Fibroblast of skin of right biceps (primary cell): ENCODE measurements at regions not wholly inside any gene's neighbourhood (a gene's known extent, or its start where the extent isn't known, plus 50 kb on each side); places are given as distances from the start of the nearest gene placed in this dataset.

Experiments
- DNase-seq: peaks from one replicate; pipeline ENCODE4 v3.0.0-alpha.2; 2013

DNA sequence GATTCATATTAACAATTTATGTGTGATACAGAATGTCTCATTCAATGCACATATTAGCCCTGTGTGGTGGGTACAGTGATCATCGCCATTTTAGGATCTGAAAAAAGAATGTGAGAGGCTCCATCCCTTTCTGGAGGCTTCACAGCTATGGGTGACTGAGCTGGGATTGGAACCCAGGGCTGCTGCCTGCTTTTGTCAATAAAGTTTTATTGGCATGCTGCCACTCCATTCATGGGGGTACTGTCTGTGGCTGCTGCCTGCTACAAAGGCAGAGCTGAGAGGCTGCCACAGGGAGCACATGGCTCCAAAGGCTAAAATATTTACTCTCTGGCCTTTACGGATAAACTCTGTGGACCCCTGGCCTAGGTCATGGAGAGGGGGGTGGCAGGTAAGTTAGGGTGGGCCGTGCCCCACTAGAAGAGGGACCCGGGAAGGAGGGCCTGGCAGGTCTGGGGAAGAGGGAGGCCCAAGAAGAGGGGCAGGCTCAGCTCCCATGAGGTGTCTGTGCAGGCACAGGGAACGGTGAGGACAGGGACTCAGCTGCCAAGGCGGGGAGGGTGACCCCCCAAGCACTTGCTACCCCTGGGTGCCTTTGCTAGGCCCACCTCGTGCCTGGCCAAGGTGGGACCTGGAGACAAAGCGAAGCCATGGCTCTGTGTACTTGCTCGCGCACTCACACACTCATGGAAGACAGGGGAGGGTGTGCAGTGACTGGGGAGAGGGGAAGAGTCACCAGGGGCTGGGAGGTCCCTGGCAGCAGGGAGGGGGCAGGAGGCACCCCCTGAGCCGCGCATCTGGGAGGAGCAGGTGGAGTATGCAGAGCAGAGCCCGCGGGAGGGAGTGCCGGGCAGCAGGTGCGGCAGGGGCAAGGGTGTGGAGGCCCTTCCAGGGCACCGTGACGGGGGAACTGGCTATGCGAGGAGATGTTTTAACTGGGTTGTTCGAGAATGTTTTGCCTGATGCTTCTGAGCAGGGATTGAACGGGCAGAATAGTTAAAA, 335.3 kb downstream of the CTTN start:
- no peak for DNase-seq

- no peak for DNase-seq
Observed at GRCh38 chr11:70734379-70734778, 336.1 kb downstream of the CTTN start.

- DNase-seq, result no peak
Observed at GRCh38 chr11:70734911-70735310, 336.6 kb downstream of the CTTN start.

GRCh38 chr11:70735976-70736375, 337.6 kb downstream of the CTTN start:
- DNase-seq, result no peak

- no peak for DNase-seq
Observed at GRCh38 chr11:70736461-70736860, 338.1 kb downstream of the CTTN start.

- DNase-seq, result no peak
Observed at GRCh38 chr11:70736937-70737640, 338.8 kb downstream of the CTTN start.

DNA sequence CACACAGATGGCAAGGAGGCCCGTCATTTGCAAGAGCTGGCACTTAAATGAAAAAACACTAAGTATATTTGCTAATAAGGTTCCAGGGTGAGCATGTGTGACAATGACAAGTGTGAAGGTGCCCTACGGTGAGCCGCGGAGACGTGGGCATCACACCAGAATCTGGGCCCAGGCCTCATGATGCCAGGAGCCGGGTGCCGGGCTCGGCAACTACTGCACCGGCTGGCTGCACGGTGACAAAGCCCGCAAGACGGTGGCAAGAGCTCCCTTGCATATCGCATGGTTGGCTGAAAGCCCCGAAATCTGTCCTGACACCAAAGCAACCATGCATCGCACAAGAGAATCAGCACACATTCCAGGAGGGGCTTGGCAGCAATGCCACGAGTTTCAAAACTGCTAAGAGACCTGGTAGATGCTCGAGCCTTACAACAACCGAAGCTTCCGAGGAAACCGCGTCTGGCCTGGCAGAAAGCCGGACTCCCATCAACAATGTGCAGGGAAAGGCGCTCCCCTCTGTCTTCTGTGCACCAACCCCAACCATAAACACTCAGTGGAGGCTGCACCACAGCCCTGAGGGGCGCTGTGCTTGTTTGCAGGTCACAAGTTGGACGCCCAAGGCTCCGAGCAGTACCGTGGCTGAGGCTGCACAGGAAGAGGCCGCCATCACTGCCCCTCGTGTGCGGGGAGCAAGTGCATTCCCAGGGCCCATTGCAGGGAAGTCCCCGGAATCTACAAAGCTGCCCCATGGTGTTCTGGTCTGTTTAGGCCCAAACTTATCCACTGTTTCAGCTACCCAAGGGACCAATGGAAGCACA, 339.7 kb downstream of the CTTN start:
- no peak for DNase-seq

GRCh38 chr11:70738661-70739060, 340.3 kb downstream of the CTTN start:
- no peak for DNase-seq

DNA sequence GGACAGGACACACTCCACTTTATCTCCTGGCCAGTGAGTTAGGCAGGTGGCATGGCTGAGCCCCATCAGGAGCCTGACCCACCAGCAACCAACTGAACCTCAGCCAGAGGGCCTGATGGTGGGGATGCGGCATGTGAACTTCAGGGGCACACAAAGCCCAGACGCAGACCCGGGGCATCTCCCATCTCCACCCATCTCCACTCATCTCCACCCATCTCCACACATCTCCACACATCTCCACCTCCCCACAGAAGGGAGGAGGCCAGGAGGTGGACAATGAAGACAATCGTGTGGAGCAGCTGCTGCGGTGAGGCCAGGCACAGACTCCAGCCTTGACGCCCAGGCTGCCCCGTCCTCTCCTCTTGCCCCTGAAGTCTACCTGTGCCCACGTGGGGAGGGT, 340.8 kb downstream of the CTTN start:
- DNase-seq, result no peak

- no peak for DNase-seq
Observed at GRCh38 chr11:70739811-70740487, 341.6 kb downstream of the CTTN start.

- DNase-seq, result no peak
Observed at GRCh38 chr11:70740488-70740851, 342.1 kb downstream of the CTTN start.

DNA sequence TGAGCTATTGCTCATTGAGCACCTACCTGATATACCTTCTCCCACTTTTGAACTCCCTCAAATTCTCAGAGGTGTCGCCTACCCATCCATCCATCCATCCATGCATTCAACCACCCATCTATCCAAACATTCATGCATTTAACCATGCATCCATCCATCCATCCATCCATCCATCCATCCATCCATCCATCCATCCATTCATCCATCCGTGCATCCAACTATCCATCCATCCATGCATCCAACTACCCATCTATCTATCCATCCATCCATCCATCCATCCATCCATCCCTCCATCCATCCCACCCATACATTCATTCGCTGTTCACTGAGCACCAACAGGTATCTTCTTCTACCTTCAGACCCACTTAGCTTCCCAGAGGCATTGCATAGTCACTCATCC, 342.8 kb downstream of the CTTN start:
- DNase-seq, result no peak

- no peak for DNase-seq
Observed at GRCh38 chr11:70742553-70743291, 344.4 kb downstream of the CTTN start.

DNA sequence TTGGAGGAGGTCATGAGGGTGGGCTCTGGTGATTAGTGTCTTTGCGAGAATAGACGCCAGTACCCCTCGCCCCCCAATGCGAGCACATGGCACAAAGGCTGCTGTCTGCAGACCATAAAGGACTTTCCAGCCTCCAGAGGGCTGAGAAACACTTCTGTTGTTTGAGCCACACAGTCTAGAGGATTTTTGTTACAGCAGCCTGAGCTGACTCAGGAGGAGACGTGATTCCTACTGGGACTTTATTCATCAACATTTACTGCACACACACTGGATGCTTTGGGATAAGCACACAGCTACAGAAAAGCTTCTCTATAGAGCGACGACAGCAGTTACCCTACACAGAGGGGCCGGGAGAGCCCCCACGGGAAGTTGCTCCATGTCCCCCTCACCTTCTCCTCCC, 345.0 kb downstream of the CTTN start:
- no peak for DNase-seq

- no peak for DNase-seq
Observed at GRCh38 chr11:70743941-70744351, 345.6 kb downstream of the CTTN start.

DNA sequence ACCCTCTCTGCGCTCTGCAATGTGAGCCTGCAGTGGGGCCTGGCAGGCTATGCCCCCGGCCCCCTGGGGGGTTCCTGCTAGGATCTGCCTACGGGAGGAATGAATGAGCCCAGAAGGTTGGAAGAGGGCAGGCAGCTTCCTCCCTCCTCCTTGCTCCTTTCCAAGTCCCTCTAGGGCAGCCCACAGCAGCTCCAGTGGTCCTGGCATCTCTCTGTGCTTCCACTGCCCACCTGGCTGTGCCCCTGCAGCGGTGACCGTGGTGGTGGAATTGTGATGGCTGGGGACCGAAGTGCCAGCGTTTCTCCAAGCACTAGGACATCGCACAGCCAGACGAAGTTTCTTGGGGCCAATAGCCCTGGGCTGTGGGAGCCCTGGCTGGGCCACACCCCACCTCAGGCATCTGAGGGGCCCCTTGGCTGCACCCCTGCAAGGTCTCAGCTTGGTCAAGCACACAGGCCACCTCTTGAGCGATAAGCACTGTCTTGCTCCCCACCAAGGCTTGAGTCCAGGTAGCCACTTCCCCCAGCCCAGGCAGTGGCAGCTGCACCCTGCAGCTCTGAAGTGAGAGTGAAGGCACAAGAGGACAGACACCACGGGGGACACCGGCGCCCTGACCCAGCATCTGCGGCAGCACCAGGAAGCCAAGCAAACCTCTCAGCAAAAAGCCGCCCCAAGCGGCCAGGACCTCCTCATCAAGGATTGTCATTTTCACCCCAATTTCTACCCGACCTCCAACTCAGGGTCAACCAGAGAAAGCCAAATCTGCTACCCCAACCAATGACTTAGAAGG, 346.3 kb downstream of the CTTN start:
- DNase-seq, result no peak

DNA sequence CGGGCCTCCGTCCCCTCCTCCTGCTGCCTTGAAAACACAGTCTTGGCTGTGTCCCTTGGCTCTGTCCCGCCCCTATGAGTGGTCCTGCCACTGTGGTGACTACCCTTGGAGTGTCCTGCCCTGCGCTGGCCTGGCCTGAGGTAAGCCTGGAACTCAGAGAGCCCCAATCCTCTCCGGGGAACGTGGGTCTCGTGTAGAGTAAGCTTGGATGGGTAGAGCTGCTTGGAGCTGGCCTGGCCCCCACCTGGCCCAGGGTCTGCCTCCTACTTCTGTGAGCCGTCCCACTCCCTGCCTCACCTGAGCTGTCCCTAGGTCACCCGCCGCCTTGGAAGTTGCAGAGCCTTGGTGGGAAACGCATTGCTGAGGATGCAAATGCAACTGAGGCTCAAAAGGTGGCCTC, 347.1 kb downstream of the CTTN start:
- no peak for DNase-seq

DNA sequence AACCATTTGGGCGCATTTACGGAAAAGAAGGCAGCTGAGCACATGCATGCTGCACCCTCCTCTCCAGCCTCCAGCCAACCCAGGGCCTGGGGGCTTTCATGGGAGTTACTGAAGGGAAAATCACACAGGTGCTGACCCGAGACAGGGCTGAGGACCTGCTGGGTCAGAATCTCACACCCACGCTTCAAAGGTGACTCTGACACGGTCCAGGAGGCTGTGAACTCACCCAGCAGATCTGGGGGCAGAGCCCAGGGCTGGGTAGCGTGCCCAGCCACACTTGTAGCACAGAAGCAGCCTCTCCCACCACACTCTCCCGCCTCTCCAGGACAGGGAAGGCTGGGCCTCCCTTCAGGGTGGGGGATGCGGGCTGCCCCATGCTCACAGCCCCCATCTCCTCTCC, 347.6 kb downstream of the CTTN start:
- DNase-seq, result no peak

GRCh38 chr11:70746351-70746750, 348.0 kb downstream of the CTTN start:
- DNase-seq, result no peak

- DNase-seq, result no peak
Observed at GRCh38 chr11:70747285-70747684, 349.0 kb downstream of the CTTN start.

- no peak for DNase-seq
Observed at GRCh38 chr11:70747921-70748320, 349.6 kb downstream of the CTTN start.
